Lower leg skin (tissue), 3 donors: ENCODE measurements at regions not wholly inside any gene's neighbourhood (a gene's known extent, or its start where the extent isn't known, plus 50 kb on each side); places are given as distances from the start of the nearest gene placed in this dataset.

Source experiments
- POLR2A ChIP-seq, 2 donors: fragments of 450-650 bp; IDR thresholded peaks; one replicate each; pipeline ENCODE4 v1.6.1; 2016 to 2017; ENCODE audit warnings: antibody characterized with exemption in 2 of 2, mild to moderate bottlenecking in 1 of 2, moderate library complexity in 1 of 2
- TF ChIP-seq, protein P1 (sequence below), 3 donors: fragments of 450-650 bp; IDR thresholded peaks; one replicate each; pipeline ENCODE4 v1.5.1; 2016; ENCODE audit warnings: antibody characterized with exemption in 3 of 3, mild to moderate bottlenecking in 3 of 3, moderate library complexity in 2 of 3

DNA sequence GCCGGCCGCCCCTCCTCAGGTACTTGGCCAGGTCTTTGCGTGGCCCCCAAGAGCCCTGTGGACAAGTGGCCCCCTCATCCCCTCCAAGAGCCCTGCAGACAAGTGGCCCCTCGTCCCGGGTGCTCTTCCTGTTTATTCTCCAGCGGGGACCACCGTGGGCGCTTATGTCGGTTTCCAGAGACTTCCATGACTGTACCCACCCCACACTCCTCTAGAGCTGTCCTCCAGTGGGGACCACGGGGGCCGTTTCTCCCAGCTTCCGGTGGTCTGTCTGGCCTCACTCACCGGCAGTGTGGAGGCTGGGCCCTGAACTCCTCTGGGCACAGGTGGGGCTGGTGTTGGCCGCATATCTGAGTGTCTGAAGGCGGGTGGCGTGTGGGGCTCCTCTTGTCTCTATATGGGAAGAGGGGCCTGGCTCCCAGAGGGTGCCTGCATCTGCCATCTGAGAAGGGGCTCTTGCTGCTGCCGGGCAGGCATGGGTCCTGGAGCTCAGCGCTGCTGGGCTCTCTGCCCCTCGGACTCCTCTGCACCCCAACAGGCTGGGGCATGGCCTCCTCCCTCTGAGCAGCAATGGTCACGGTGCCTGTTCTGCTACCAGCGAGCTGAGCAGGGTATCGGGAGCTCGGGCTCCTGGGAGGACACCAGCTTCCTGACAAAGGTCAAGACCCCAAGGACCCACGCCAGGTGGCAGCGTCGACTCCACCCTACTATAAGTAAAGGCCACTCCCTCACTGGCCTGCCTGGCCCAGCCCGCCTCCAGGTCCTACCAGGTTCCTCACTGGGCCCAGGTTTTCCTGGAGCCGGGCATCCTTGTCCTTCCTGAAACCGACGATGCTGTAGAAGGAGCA, 1264.3 kb downstream of the BRD1 start:
- TF ChIP-seq, protein P1, sequence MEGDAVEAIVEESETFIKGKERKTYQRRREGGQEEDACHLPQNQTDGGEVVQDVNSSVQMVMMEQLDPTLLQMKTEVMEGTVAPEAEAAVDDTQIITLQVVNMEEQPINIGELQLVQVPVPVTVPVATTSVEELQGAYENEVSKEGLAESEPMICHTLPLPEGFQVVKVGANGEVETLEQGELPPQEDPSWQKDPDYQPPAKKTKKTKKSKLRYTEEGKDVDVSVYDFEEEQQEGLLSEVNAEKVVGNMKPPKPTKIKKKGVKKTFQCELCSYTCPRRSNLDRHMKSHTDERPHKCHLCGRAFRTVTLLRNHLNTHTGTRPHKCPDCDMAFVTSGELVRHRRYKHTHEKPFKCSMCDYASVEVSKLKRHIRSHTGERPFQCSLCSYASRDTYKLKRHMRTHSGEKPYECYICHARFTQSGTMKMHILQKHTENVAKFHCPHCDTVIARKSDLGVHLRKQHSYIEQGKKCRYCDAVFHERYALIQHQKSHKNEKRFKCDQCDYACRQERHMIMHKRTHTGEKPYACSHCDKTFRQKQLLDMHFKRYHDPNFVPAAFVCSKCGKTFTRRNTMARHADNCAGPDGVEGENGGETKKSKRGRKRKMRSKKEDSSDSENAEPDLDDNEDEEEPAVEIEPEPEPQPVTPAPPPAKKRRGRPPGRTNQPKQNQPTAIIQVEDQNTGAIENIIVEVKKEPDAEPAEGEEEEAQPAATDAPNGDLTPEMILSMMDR (IDR thresholded peaks at IDR 0.05), result no peak
- no peak for TF ChIP-seq POLR2A (IDR thresholded peaks at IDR 0.05)
